T-helper 2 cell treated with Interferon-gamma antibody and Interleukin-4, amounts not matched to agents 5 μg/mL and 100 μg/mL, for 36 hours (primary cell): ENCODE measurements at regions not wholly inside any gene's neighbourhood (a gene's known extent, or its start where the extent isn't known, plus 50 kb on each side); places are given as distances from the start of the nearest gene placed in this dataset.
"Not testable (repeated sequence)": the region's sequence is repeated elsewhere in the genome, so short reads cannot be mapped to it uniquely, and the experiment has no call there.

Experiments used
- DNase-seq: peaks from one replicate; pipeline ENCODE4 v3.0.0; 2021; ENCODE audit warnings: low spot score
- H3K27ac Mint-ChIP-seq: one replicate; pipeline ENCODE4 v1.8.0; 2021; ENCODE audit warnings: mild to moderate bottlenecking, mixed read lengths
- H3K27me3 Mint-ChIP-seq: one replicate; pipeline ENCODE4 v1.8.0; 2021; ENCODE audit warnings: low read depth, mixed read lengths
- H3K36me3 Mint-ChIP-seq: one replicate; pipeline ENCODE4 v1.8.0; 2021; ENCODE audit warnings: low read depth, mixed read lengths
- H3K4me1 Mint-ChIP-seq: one replicate; pipeline ENCODE4 v1.8.0; 2021; ENCODE audit warnings: low read depth, mixed read lengths
- H3K4me3 Mint-ChIP-seq: one replicate; pipeline ENCODE4 v1.8.0; 2022; ENCODE audit warnings: mild to moderate bottlenecking, moderate library complexity, mixed read lengths
- H3K9me3 Mint-ChIP-seq: one replicate; pipeline ENCODE4 v1.8.0; 2021; ENCODE audit warnings: mixed read lengths

DNA sequence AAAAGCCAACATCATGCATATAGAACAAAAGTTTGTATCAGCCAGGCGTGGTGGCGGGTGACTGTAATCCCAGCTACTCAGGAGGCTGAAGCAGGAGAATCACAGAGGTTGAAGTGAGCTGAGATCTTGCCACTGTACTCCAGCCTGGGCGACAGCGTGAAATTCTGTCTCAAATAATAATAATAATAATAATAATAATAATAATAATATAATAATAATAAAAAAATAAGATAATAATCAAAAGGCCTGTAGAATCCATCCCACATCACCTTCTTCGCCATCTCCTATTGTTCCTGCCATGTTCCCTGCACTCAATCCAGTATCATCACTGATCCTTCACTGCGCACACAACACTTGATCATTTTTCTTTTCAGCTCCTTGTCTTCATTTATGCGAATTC, 619.3 kb upstream of the ADARB2 start:
- no peak overlapping the region for H3K27ac Mint-ChIP-seq
- no peaks in the 10 kb centered on the region for H3K9me3 Mint-ChIP-seq
- H3K4me3 Mint-ChIP-seq = no peak overlapping the region
- no peaks in the 10 kb centered on the region for H3K27me3 Mint-ChIP-seq
- H3K36me3 Mint-ChIP-seq = no peaks in the 10 kb centered on the region
- no peak for DNase-seq
- H3K4me1 Mint-ChIP-seq = no peaks in the 10 kb centered on the region

DNA sequence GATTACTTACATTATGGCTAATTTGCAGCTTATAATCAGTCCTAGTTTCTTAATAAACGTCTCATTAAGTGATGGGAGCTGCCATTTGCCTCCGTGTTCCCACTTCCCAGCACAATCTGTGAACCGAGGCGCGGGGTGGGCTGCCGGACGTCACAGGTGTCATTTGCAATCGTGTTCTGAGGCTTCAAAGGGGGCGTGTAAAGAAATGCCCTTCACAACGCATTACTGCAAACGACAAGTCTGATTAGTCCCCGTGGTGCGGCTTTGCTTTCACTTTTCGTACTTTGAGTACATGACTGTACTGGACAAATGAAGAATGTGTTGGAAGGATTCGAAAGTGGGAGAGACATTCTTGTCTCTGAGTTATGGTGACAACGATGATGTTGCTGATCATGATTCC, 614.2 kb upstream of the ADARB2 start:
- H3K27ac Mint-ChIP-seq = no peak overlapping the region
- no peak overlapping the region for H3K4me3 Mint-ChIP-seq
- no peaks in the 10 kb centered on the region for H3K4me1 Mint-ChIP-seq
- H3K36me3 Mint-ChIP-seq = no peaks in the 10 kb centered on the region
- no peak for DNase-seq
- H3K9me3 Mint-ChIP-seq = no peaks in the 10 kb centered on the region
- H3K27me3 Mint-ChIP-seq = no peaks in the 10 kb centered on the region

- H3K27ac Mint-ChIP-seq = no peak overlapping the region
- H3K27me3 Mint-ChIP-seq = no peaks in the 10 kb centered on the region
- no peak overlapping the region for H3K4me3 Mint-ChIP-seq
Measured at GRCh38 chr10:2342206-2342605, 604.9 kb upstream of the ADARB2 start.

DNA sequence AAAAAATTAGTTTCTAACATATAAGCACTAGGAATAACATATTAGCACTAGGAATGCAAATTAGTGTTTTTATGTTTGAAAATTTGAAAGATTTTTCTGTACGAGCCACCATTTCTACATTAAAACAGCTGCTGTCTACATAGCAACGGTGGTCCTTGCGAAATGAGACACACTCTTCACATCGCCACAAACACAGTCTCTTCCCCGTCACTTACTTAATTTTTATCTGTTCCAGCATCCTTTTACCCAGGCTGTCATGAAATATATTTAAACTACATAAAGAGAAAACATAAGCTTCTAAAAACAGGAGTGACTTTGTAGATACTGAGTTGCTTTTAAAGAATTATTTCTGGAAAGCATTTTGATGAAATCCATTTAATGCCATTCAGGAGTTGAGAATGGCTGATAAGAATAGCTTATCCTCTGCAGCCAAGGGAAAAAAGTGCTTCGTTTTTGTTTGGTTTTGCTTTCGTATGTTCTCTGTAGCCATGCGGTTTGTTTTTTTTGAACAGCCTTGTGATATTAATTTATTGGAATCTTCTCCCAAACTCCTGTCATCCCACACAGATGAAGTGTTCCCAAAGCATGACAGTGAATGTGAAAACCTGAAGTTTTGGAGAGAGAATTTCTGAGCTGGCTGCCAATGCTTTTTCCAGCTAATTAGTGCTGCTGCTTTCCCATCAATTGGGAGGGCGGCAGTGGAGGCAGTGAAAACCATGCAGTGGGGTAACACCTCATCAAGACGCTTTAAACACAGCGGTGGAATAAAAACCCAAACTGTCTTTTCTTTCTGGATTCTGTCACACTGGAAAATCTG, 603.7 kb upstream of the ADARB2 start:
- Mint-ChIP-seq H3K27ac (no peak overlapping the region), H3K9me3 (no peaks in the 10 kb centered on the region), H3K36me3 (no peaks in the 10 kb centered on the region), H3K27me3 (no peaks in the 10 kb centered on the region), H3K4me3 (no peak overlapping the region), H3K4me1 (no peaks in the 10 kb centered on the region)
- no peak for DNase-seq

More at GRCh38 chr10:2342206-2342605, 604.9 kb upstream of the ADARB2 start:
- no peaks in the 10 kb centered on the region for H3K36me3 Mint-ChIP-seq
- no peaks in the 10 kb centered on the region for H3K9me3 Mint-ChIP-seq
- DNase-seq = no peak
- H3K4me1 Mint-ChIP-seq = no peaks in the 10 kb centered on the region

DNA sequence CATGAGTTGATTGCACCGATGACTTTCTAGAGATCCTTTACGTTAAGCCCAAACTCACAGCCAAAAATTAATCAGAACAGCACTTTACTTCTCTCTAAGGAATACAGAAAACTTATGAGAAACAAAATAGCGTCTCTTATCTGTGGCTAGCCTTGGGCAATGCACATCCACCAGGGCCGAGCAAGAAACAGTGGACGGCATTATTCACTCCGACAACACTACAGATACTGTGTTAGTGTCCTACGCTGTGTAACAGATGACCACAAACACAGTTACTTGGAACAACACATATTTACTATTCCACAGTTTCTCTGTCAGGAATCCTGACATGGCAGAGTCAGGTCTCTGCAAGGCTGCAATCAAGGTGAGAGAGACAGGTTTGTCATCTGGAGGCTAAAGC, 598.3 kb upstream of the ADARB2 start:
- Mint-ChIP-seq H3K36me3 (no peaks in the 10 kb centered on the region), H3K27me3 (no peaks in the 10 kb centered on the region), H3K9me3 (no peaks in the 10 kb centered on the region), H3K4me3 (no peak overlapping the region), H3K4me1 (no peaks in the 10 kb centered on the region), H3K27ac (no peak overlapping the region)
- no peak for DNase-seq

DNA sequence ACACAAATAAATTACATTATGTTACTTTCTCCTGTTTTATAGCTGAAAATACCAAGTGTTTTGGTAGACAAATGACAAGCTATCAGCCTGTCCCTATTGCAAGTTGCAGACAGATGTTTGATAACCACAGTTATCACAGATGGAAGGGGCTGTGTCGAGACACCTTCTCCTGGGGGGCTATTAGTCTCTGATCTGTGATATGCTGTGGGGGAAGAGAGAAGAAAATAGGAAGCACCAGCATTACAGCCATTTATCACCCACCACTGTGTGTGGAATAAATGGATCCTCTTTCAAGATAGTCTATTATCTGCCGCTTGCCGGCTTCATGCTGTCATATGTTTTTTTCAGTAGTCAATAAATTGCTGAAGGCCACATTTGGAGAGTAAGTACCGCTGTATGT, 597.2 kb upstream of the ADARB2 start:
- Mint-ChIP-seq H3K4me3 (no peak overlapping the region), H3K9me3 (no peaks in the 10 kb centered on the region), H3K27me3 (no peaks in the 10 kb centered on the region), H3K36me3 (no peaks in the 10 kb centered on the region), H3K27ac (no peak overlapping the region), H3K4me1 (no peaks in the 10 kb centered on the region)
- no peak for DNase-seq

GRCh38 chr10:2329082-2329481, 591.8 kb upstream of the ADARB2 start:
- H3K9me3 Mint-ChIP-seq = no peaks in the 10 kb centered on the region
- H3K4me3 Mint-ChIP-seq = no peak overlapping the region
- no peak overlapping the region for H3K27ac Mint-ChIP-seq
- no peaks in the 10 kb centered on the region for H3K36me3 Mint-ChIP-seq
- no peaks in the 10 kb centered on the region for H3K27me3 Mint-ChIP-seq
- H3K4me1 Mint-ChIP-seq = no peaks in the 10 kb centered on the region
- DNase-seq = no peak

- Mint-ChIP-seq H3K4me1 (no peaks in the 10 kb centered on the region), H3K4me3 (no peak overlapping the region), H3K27ac (no peak overlapping the region), H3K36me3 (no peaks in the 10 kb centered on the region), H3K9me3 (no peaks in the 10 kb centered on the region), H3K27me3 (no peaks in the 10 kb centered on the region)
- no peak for DNase-seq
Measured at GRCh38 chr10:2326411-2326810, 589.1 kb upstream of the ADARB2 start.

- DNase-seq, H3K9me3 Mint-ChIP-seq, H3K4me1 Mint-ChIP-seq, H3K27ac Mint-ChIP-seq, H3K27me3 Mint-ChIP-seq, H3K4me3 Mint-ChIP-seq, H3K36me3 Mint-ChIP-seq: not testable (repeated sequence)
Measured at GRCh38 chr10:2315045-2315485, 577.7 kb upstream of the ADARB2 start.

DNA sequence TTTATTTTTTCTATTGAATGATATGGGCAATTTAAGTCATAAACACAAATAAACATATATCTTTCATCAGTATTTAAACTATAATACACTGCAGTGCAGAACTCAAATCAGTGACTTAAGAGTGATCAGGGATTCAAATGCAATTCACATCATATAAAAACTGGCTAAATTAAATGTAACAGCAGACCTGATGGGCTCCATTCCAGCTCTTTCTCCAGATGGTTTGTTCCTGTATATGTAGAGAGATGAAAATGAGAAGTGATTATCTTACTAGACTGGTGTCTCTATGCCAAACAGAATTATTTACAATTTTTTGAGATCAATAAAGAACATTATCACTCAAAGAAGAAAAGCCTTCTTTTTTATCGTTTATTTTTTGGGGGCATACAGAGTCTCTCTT, 568.8 kb upstream of the ADARB2 start:
- Mint-ChIP-seq H3K27me3 (no peaks in the 10 kb centered on the region), H3K4me3 (no peak overlapping the region), H3K36me3 (no peaks in the 10 kb centered on the region), H3K4me1 (no peaks in the 10 kb centered on the region), H3K9me3 (no peaks in the 10 kb centered on the region), H3K27ac (no peak overlapping the region)
- no peak for DNase-seq

GRCh38 chr10:2303169-2303568, 565.8 kb upstream of the ADARB2 start:
- no peak for DNase-seq
- no peaks in the 10 kb centered on the region for H3K4me1 Mint-ChIP-seq
- H3K27me3 Mint-ChIP-seq = no peaks in the 10 kb centered on the region
- no peak overlapping the region for H3K4me3 Mint-ChIP-seq
- H3K9me3 Mint-ChIP-seq = no peaks in the 10 kb centered on the region
- no peak overlapping the region for H3K27ac Mint-ChIP-seq
- no peaks in the 10 kb centered on the region for H3K36me3 Mint-ChIP-seq

- no peak overlapping the region for H3K4me3 Mint-ChIP-seq
- no peaks in the 10 kb centered on the region for H3K36me3 Mint-ChIP-seq
- no peaks in the 10 kb centered on the region for H3K9me3 Mint-ChIP-seq
- H3K27me3 Mint-ChIP-seq = no peaks in the 10 kb centered on the region
- no peak overlapping the region for H3K27ac Mint-ChIP-seq
- no peaks in the 10 kb centered on the region for H3K4me1 Mint-ChIP-seq
- no peak for DNase-seq
Measured at GRCh38 chr10:2301227-2301626, 563.9 kb upstream of the ADARB2 start.

- no peaks in the 10 kb centered on the region for H3K27me3 Mint-ChIP-seq
- H3K27ac Mint-ChIP-seq = no peak overlapping the region
- H3K4me3 Mint-ChIP-seq = no peak overlapping the region
- no peaks in the 10 kb centered on the region for H3K9me3 Mint-ChIP-seq
- H3K4me1 Mint-ChIP-seq = no peaks in the 10 kb centered on the region
- no peak for DNase-seq
- no peaks in the 10 kb centered on the region for H3K36me3 Mint-ChIP-seq
Measured at GRCh38 chr10:2300231-2300630, 562.9 kb upstream of the ADARB2 start.

GRCh38 chr10:2296179-2296891, 559.0 kb upstream of the ADARB2 start:
- Mint-ChIP-seq H3K27ac (no peak overlapping the region), H3K36me3 (no peaks in the 10 kb centered on the region)

More at GRCh38 chr10:2296179-2296891, 559.0 kb upstream of the ADARB2 start:
- no peaks in the 10 kb centered on the region for H3K27me3 Mint-ChIP-seq
- no peaks in the 10 kb centered on the region for H3K9me3 Mint-ChIP-seq
- H3K4me1 Mint-ChIP-seq = no peaks in the 10 kb centered on the region
- H3K4me3 Mint-ChIP-seq = no peak overlapping the region
- DNase-seq = no peak
